Activated CD8-positive, alpha-beta memory T cell treated with anti-CD3 and anti-CD28 coated beads, Interleukin-2, amount 10 ng/mL, durations not matched to agents 7 days and 5 days (primary cell): ENCODE measurements at regions not wholly inside any gene's neighbourhood (a gene's known extent, or its start where the extent isn't known, plus 50 kb on each side); places are given as distances from the start of the nearest gene placed in this dataset.

Experiments
- ATAC-seq: fragments of 150-1000 bp; cut with Tn5 transposase; one replicate; pipeline ENCODE4 v1.10.0; 2021; ENCODE audit warnings: moderate library complexity
- CTCF ChIA-PET: fragments of 350-600 bp; sonication (Branson Sonifier 250); formaldehyde crosslinking; loops from one replicate; lab custom pipeline; 2021; ENCODE audit warnings: antibody characterized with exemption; lab: Charles Lee
- DNase-seq: peaks from one replicate; pipeline ENCODE4 v3.0.0-alpha.2; 2020
- H3K27ac Mint-ChIP-seq: one replicate; pipeline ENCODE4 v1.8.0; 2021; ENCODE audit warnings: mild to moderate bottlenecking, mixed read lengths
- H3K27me3 Mint-ChIP-seq: one replicate; pipeline ENCODE4 v1.8.0; 2021; ENCODE audit warnings: mixed read lengths
- H3K36me3 Mint-ChIP-seq: one replicate; pipeline ENCODE4 v1.8.0; 2021; ENCODE audit warnings: mild to moderate bottlenecking, mixed read lengths
- H3K4me1 Mint-ChIP-seq: one replicate; pipeline ENCODE4 v1.8.0; 2021; ENCODE audit warnings: mixed read lengths
- H3K4me3 Mint-ChIP-seq: one replicate; pipeline ENCODE4 v1.8.0; 2021; ENCODE audit warnings: mild to moderate bottlenecking, moderate library complexity, mixed read lengths
- H3K9me3 Mint-ChIP-seq: one replicate; pipeline ENCODE4 v1.8.0; 2022; ENCODE audit warnings: low read depth, mixed read lengths

DNA sequence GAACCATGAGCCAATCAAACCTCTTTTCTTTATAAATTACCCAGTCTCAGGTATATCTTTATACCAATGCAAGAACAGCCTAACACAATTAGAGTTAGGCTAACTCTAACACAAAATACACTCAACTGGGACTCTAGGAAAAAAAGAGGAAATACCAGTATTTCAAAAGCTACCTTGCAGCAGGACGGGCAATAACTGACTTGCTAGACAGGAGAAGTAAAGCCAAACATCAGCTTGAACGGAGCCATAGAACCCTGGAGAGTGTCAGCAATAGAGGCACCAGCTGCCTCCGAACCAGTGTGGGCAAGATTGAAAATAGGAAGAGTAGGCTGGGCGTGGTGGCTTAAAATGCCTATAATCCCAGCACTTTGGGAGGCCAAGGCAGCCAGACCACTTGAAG lies 162.0 kb upstream of the SOX4 start:
- DNase-seq (no peak), ATAC-seq (no peak)
- peaks cover 20% of the 10 kb centered on the region for H3K27me3 Mint-ChIP-seq
- no peaks in the 10 kb centered on the region for H3K4me1 Mint-ChIP-seq
- no peak overlapping the region for H3K27ac Mint-ChIP-seq
- CTCF ChIA-PET: no interaction called here
- no peak overlapping the region for H3K4me3 Mint-ChIP-seq
- H3K9me3 Mint-ChIP-seq: no peaks in the 10 kb centered on the region
- H3K36me3 Mint-ChIP-seq: no peaks in the 10 kb centered on the region

DNA sequence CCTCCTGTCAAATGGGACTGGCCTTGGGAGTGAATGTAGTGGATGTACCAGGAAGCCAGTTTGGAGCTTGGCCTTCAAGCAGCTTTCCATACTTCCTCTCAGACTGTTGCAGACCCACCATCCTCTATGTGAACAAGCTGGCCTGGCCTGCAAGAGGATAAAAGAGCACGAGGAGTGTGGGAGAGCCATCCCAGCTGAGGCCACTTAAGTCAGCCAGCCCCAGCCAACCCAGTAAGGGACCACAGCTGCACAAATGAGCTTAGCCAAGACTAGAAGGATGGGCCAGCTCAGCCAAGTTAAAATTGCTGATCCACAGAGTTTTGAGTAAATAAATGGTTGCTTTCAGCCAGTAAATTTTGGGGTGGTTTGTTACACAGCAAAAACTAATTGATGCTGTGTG lies 156.9 kb upstream of the SOX4 start:
- Mint-ChIP-seq H3K36me3 (no peaks in the 10 kb centered on the region), H3K27ac (no peak overlapping the region), H3K9me3 (no peaks in the 10 kb centered on the region), H3K27me3 (peaks cover 7% of the 10 kb centered on the region), H3K4me3 (no peak overlapping the region), H3K4me1 (peaks cover 36% of the 10 kb centered on the region)
- ATAC-seq (no peak), DNase-seq (no peak)
- CTCF ChIA-PET: interaction anchor here (0.7 kb wide), 1 partner anchor 153 kb away, joined by 3 read pairs; no protein-coding TSS in a partner anchor

DNA sequence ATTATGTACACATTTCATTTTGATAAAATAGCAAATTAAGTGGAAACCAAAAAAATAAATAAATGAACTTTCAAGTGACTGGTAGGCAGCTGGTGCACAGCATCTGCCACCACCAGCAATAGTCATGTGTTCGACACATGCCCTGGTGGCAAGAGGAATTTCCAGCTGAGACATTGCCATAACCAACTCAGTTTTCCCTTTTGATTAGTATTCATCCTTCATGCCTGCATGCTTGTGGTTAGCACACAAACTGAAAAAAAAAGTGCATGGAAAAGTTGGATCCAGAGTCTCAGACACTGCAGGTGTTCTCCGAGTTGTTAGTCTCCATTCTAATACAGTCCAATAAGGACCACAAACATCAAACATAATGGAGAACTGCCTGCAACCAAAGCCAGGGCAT lies 156.0 kb upstream of the SOX4 start:
- no peak for ATAC-seq
- Mint-ChIP-seq H3K4me1 (peaks cover 36% of the 10 kb centered on the region), H3K9me3 (no peaks in the 10 kb centered on the region), H3K27ac (peak overlapping the region; percentile 88), H3K27me3 (peaks cover 11% of the 10 kb centered on the region), H3K4me3 (no peak overlapping the region), H3K36me3 (no peaks in the 10 kb centered on the region)
- CTCF ChIA-PET: no interaction called here
- no peak for DNase-seq

DNA sequence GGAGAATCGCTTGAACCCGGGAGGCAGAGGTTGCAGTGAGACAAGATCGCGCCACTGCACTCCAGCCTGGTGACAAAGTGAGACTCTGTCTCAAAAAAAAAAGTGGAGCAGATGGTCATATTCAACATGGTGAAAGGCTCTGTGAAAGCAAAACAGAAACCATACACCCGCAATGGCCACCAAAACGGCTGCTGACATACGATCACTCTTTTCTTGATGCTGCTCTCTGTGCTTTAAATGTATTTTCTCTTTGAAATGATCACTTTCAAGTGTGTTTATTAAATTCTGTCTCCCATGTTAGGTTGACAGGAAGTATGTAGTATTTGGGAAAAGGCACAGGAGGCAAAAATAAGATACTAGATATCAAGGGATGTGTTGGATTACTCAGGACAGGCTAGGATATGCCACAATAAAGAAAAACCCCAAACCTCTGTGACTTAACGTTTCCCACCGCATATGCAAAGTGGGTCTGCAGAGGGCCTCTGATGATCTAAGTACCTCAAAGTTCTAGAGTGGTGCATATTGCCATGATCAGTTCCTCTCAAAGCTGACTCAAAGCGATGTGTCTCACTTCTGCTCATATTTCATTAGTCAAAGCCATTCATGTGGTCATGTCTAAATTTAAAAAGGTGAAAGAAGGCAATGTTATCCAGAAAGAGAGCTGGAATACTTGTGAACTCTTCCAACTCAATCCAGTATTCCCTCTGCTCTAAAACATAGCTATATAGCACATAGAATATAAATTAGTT lies 155.1 kb upstream of the SOX4 start:
- peaks cover 19% of the 10 kb centered on the region for H3K27me3 Mint-ChIP-seq
- peak overlapping the region; percentile 88 for H3K27ac Mint-ChIP-seq
- peaks cover 36% of the 10 kb centered on the region for H3K4me1 Mint-ChIP-seq
- no peaks in the 10 kb centered on the region for H3K9me3 Mint-ChIP-seq
- ATAC-seq (peak; percentile 91), DNase-seq (peak; percentile 75)
- CTCF ChIA-PET: interaction anchor here (1.2 kb wide), 1 partner anchor 150 kb away, joined by 3 read pairs; no protein-coding TSS in a partner anchor
- H3K36me3 Mint-ChIP-seq: no peaks in the 10 kb centered on the region
- H3K4me3 Mint-ChIP-seq: peak overlapping the region; percentile 60

DNA sequence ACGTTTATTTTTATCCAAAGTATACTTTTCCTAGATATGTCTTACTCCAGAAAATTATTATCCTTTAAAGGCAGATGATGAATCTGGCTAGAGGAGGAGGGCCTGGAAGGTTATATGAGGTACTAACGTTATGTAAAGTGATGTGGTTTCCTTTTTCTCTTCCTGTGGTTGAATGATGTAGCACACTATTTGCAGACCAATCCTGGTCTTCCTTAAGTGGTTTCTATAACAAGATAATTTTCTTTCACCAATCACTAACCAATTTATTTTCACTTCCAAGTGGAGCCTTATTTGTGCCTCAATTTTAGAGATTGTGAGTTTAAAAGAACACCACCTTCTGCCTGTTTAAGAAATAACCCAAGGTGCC lies 154.6 kb upstream of the SOX4 start:
- H3K27me3 Mint-ChIP-seq: peaks cover 20% of the 10 kb centered on the region
- peak overlapping the region; percentile 88 for H3K27ac Mint-ChIP-seq
- H3K4me1 Mint-ChIP-seq: peaks cover 36% of the 10 kb centered on the region
- no peaks in the 10 kb centered on the region for H3K36me3 Mint-ChIP-seq
- H3K9me3 Mint-ChIP-seq: no peaks in the 10 kb centered on the region
- no peak for DNase-seq
- ATAC-seq: peak; percentile 43
- CTCF ChIA-PET: interaction anchor here (0.5 to 1.2 kb wide), 2 partner anchors 150 to 237 kb away, joined by 3 read pairs; no protein-coding TSS in a partner anchor
- H3K4me3 Mint-ChIP-seq: no peak overlapping the region

DNA sequence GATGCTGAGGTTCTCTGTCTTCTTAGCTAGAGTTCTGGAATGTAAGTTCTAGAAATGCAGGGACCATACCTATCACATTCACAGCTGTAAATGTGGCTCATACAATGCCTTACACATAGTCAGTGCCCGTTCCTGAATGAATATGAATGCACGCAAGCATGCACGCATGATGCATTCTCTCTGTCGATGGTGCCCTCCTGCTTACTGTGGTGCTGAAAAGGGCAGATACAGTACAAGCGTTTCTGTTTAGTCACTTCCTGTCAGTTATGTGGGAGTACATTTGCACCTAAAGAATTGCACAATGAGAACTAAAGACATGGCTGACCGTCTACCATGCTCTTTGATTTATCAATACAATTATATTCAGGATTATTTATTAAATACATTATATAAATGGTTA lies 152.2 kb upstream of the SOX4 start:
- H3K4me1 Mint-ChIP-seq: peaks cover 36% of the 10 kb centered on the region
- CTCF ChIA-PET: interaction anchor here (1.6 kb wide), 1 partner anchor 154 kb away, joined by 3 read pairs; no protein-coding TSS in a partner anchor
- no peak overlapping the region for H3K27ac Mint-ChIP-seq
- no peaks in the 10 kb centered on the region for H3K36me3 Mint-ChIP-seq
- ATAC-seq (no peak), DNase-seq (no peak)
- H3K4me3 Mint-ChIP-seq: no peak overlapping the region
- no peaks in the 10 kb centered on the region for H3K9me3 Mint-ChIP-seq
- H3K27me3 Mint-ChIP-seq: peaks cover 33% of the 10 kb centered on the region

DNA sequence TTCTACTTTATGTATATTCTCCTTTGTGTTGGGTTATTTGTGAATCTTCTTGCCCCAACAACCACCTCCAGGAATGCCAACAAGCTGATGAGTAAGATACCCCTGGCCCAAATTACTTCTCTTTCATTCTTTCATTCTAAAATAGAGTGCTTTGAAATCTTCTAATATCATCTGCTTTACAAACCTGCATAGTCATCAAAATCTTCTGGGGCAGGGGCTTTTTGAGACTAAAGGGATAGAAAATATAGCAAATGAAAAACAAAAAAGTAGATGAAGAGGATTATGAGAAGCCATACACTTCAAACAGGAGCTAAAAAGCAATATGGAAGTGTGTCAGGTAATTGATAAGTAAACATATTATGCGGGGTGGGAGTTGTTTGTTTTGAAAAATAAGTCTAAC lies 150.7 kb upstream of the SOX4 start:
- Mint-ChIP-seq H3K27me3 (peaks cover 36% of the 10 kb centered on the region), H3K4me1 (peaks cover 29% of the 10 kb centered on the region), H3K4me3 (no peak overlapping the region), H3K36me3 (no peaks in the 10 kb centered on the region), H3K27ac (no peak overlapping the region), H3K9me3 (no peaks in the 10 kb centered on the region)
- CTCF ChIA-PET: interaction anchor here (1.3 kb wide), 1 partner anchor 9 kb away, joined by 4 read pairs; no protein-coding TSS in a partner anchor
- ATAC-seq (no peak), DNase-seq (no peak)

DNA sequence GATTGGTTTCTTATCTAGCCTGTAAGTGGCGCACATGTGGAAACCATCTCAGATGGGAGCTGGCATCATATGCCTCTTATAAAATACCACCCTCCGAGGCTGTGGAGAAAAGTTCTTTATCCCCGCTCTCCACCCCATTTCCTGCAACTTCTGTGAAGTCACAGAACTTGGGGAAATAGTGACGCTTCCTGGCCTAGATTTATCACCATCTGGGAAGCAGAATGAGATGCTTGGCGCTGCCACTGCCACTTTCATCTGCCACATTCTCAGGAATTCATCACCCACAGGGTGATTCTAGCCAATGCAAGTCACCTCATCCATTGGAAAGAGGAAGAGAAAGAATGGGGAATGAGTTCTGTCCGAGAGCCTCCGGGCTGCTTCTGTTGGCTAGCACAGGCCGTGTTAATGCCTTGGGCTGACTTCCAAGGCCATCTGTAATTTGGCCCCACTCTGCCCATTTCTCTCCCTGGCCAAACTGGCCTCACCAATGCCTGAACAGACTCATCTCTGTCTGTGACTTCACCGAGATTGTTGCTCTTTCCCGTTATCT lies 148.8 kb upstream of the SOX4 start:
- CTCF ChIA-PET: no interaction called here
- Mint-ChIP-seq H3K36me3 (no peaks in the 10 kb centered on the region), H3K4me3 (no peak overlapping the region), H3K27me3 (peaks cover 43% of the 10 kb centered on the region), H3K27ac (no peak overlapping the region), H3K9me3 (no peaks in the 10 kb centered on the region), H3K4me1 (peaks cover 10% of the 10 kb centered on the region)
- no peak for ATAC-seq
- no peak for DNase-seq

DNA sequence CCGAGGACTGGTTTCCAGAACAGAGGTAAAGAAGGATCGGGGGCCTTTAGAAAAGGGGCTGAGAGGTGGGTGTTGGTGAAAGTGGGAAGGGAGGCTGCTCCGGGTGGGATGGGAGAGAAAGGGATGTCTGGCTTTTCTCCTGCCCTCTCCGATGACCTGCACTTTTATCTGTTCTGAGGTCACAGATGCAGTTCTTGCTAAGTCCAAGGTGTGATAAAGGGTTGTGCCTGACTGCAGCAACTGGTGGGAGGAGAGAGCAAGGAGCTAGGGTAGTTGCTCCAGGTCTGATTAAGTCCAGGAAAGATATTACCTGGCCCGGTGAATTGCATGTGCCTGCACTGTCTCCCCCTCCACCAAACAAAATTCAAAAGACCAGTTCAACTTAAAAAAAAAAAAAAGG lies 145.6 kb upstream of the SOX4 start:
- H3K36me3 Mint-ChIP-seq: no peaks in the 10 kb centered on the region
- no peak overlapping the region for H3K27ac Mint-ChIP-seq
- CTCF ChIA-PET: no interaction called here
- DNase-seq (no peak), ATAC-seq (no peak)
- H3K4me3 Mint-ChIP-seq: no peak overlapping the region
- no peaks in the 10 kb centered on the region for H3K4me1 Mint-ChIP-seq
- H3K9me3 Mint-ChIP-seq: no peaks in the 10 kb centered on the region
- H3K27me3 Mint-ChIP-seq: peaks cover 53% of the 10 kb centered on the region

DNA sequence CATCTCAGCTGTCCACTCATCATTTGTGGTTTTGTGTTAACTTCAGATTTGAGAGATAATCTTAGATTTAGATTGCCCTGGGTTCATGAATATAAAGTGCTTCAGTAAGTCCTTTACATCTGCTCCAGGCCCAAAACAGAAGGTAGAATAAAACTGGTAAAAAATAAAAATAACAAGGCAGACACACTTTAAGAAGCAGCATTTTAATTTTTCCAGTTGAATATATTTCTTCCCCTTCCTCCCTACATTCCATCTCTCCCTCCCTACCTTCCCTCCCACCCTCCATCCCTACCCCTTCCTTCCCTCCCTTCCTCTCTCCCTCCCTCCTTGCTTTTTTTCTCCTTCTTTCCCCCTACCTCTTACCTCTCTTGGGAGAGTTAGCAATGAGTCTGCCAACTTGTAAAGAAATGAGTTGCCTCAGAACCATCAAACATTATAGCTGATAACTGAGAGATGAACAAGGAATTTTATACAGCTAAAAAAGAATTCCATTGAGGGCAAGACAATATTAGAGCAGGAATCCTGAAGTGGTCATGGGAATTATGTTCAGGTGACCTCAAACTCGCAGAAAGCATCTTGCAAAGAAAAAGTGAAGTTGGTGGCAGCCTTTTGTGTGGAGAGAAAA lies 145.0 kb upstream of the SOX4 start:
- Mint-ChIP-seq H3K36me3 (no peaks in the 10 kb centered on the region), H3K9me3 (no peaks in the 10 kb centered on the region), H3K27me3 (peaks cover 48% of the 10 kb centered on the region), H3K27ac (no peak overlapping the region), H3K4me3 (no peak overlapping the region), H3K4me1 (no peaks in the 10 kb centered on the region)
- DNase-seq (no peak), ATAC-seq (no peak)
- CTCF ChIA-PET: no interaction called here

DNA sequence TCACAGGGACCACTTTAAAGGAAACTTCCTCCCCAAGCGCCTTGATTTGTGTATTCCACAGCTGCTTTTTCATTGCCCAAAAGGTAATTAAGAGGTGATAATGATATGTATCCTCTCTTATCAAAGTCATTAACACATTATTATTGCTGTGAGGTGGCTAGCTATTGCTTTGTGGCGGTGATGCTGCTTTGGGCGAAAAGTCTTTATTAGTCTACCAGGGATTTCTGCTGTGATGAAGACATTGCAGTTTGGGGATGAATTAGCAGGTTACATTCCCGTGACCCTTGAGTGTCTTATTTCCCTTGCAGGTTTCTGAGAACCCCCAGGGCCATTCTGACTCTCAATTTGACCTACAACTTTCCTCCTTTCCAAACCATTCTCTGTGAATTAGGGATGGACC lies 143.4 kb upstream of the SOX4 start:
- no peak for ATAC-seq
- H3K4me1 Mint-ChIP-seq: no peaks in the 10 kb centered on the region
- no peak overlapping the region for H3K27ac Mint-ChIP-seq
- no peak overlapping the region for H3K4me3 Mint-ChIP-seq
- CTCF ChIA-PET: no interaction called here
- H3K9me3 Mint-ChIP-seq: no peaks in the 10 kb centered on the region
- peaks cover 43% of the 10 kb centered on the region for H3K27me3 Mint-ChIP-seq
- no peak for DNase-seq
- no peaks in the 10 kb centered on the region for H3K36me3 Mint-ChIP-seq

DNA sequence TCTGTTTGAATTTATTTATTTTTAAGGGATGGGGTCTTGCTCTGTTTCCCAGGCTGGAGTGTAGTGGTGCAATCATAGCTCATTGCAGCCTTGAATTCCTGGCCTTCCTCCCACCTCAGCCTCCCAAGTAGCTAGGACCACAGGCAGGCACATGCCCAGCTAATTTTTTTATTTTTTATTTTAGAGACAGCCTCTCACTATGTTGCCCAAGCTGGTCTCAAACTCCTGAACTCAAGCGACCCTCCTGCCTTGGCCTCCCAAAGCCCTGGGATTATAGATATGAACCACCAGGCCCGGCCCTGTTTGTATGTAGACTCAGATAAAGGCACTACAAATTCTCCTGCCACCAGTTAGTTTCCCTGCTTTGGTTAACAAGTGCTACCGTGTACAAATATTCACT lies 142.9 kb upstream of the SOX4 start:
- H3K27me3 Mint-ChIP-seq: peaks cover 40% of the 10 kb centered on the region
- DNase-seq (no peak), ATAC-seq (no peak)
- no peak overlapping the region for H3K4me3 Mint-ChIP-seq
- no peaks in the 10 kb centered on the region for H3K36me3 Mint-ChIP-seq
- no peaks in the 10 kb centered on the region for H3K4me1 Mint-ChIP-seq
- H3K27ac Mint-ChIP-seq: no peak overlapping the region
- CTCF ChIA-PET: interaction anchor here (0.6 kb wide), 1 partner anchor 424 kb away, joined by 3 read pairs; no protein-coding TSS in a partner anchor
- no peaks in the 10 kb centered on the region for H3K9me3 Mint-ChIP-seq

DNA sequence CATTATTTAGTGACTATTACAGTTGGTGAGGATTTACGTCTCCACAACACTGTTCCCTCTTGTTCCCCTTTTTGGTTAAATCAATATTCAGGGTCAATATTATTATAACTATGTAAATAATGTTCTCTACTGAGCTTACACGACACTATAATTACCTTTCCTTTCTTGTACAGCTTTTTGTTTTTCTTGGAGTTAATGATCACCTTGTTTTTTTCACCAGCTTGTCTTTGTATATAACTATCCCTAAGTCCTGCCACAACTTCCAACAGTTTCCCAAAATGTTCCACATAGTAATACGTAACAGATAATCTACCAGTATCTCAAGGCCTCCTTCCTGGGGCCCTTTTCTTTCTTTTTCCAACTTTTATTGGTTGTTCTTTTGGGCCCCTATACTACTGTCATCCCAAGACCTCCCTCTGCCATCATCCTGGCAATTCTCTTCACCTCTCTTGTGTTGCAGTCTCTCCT lies 142.0 kb upstream of the SOX4 start:
- Mint-ChIP-seq H3K9me3 (no peaks in the 10 kb centered on the region), H3K4me1 (no peaks in the 10 kb centered on the region), H3K27me3 (peaks cover 35% of the 10 kb centered on the region), H3K27ac (no peak overlapping the region), H3K4me3 (no peak overlapping the region), H3K36me3 (no peaks in the 10 kb centered on the region)
- DNase-seq (no peak), ATAC-seq (no peak)
- CTCF ChIA-PET: interaction anchor here (1.9 kb wide), 1 partner anchor 8 kb away, joined by 4 read pairs; no protein-coding TSS in a partner anchor
